GM10266 (cell line): ENCODE measurements at regions not wholly inside any gene's neighbourhood (a gene's known extent, or its start where the extent isn't known, plus 50 kb on each side); places are given as distances from the start of the nearest gene placed in this dataset.
A peak's percentile ranks its signal among the peaks of the same experiment; 100 is the strongest.
"Not testable (repeated sequence)": the region's sequence is repeated elsewhere in the genome, so short reads cannot be mapped to it uniquely, and the experiment has no call there.

Experiments
- DNase-seq: peaks from one replicate; pipeline ENCODE4 v3.0.0; 2012; ENCODE audit errors: extremely low spot score
- CTCF ChIP-seq: IDR thresholded peaks from 2 replicates; pipeline ENCODE4 v1.5.1; 2012; ENCODE audit warnings: mild to moderate bottlenecking, low read depth; ENCODE audit not compliant: control insufficient read depth, insufficient read depth; ENCODE audit errors: missing control alignments

GRCh38 chrX:78822157-78822690, 74.7 kb downstream of the LPAR4 start:
- TF ChIP-seq CTCF = no peak
- DNase-seq = no peak

- no peak for TF ChIP-seq CTCF
- no peak for DNase-seq
These were observed 84.0 kb downstream of the LPAR4 start for GRCh38 chrX:78831523-78831922.

GRCh38 chrX:78838709-78839108, 91.2 kb downstream of the LPAR4 start:
- TF ChIP-seq CTCF = no peak

GRCh38 chrX:78839711-78840110, 92.2 kb downstream of the LPAR4 start:
- no peak for DNase-seq
- no peak for TF ChIP-seq CTCF

More at GRCh38 chrX:78838709-78839108, 91.2 kb downstream of the LPAR4 start:
- no peak for DNase-seq

- DNase-seq = not testable (repeated sequence)
These were observed 96.7 kb downstream of the LPAR4 start for GRCh38 chrX:78844218-78844617.

GRCh38 chrX:78881248-78881647, 63.9 kb upstream of the P2RY10 start:
- not testable (repeated sequence) for DNase-seq

GRCh38 chrX:78886550-78886949, 58.6 kb upstream of the P2RY10 start:
- DNase-seq = peak; percentile 4
- no peak for TF ChIP-seq CTCF
